CD4-positive, alpha-beta T cell treated with Interleukin-6 for 4 hours (primary cell): ENCODE measurements at regions not wholly inside any gene's neighbourhood (a gene's known extent, or its start where the extent isn't known, plus 50 kb on each side); places are given as distances from the start of the nearest gene placed in this dataset.

Experiments
- DNase-seq: peaks from one replicate; pipeline ENCODE4 v3.0.0-alpha.2; 2020; ENCODE audit warnings: mixed read lengths

GRCh38 chr12:115857160-115857920 is 420.2 kb downstream of the MED13L start:
- DNase-seq: no peak

- no peak for DNase-seq
Measured at GRCh38 chr12:115852054-115852453, 425.4 kb downstream of the MED13L start.

- no peak for DNase-seq
Measured at GRCh38 chr12:115850957-115851356, 426.5 kb downstream of the MED13L start.

GRCh38 chr12:115849262-115849943 is 428.1 kb downstream of the MED13L start:
- DNase-seq: no peak

GRCh38 chr12:115847398-115847797 is 430.1 kb downstream of the MED13L start:
- DNase-seq: no peak

GRCh38 chr12:115846516-115846915 is 431.0 kb downstream of the MED13L start:
- DNase-seq: no peak

- no peak for DNase-seq
Measured at GRCh38 chr12:115840159-115840558, 437.3 kb downstream of the MED13L start.

GRCh38 chr12:115838952-115839351 is 438.5 kb downstream of the MED13L start:
- no peak for DNase-seq

GRCh38 chr12:115837220-115837619 is 440.3 kb downstream of the MED13L start:
- DNase-seq: no peak

- DNase-seq: no peak
Measured at GRCh38 chr12:115835445-115835844, 442.0 kb downstream of the MED13L start.

- no peak for DNase-seq
Measured at GRCh38 chr12:115833704-115834103, 443.8 kb downstream of the MED13L start.

- DNase-seq: no peak
Measured at GRCh38 chr12:115830633-115831032, 446.9 kb downstream of the MED13L start.

GRCh38 chr12:115830070-115830469 is 447.4 kb downstream of the MED13L start:
- no peak for DNase-seq

- no peak for DNase-seq
Measured at GRCh38 chr12:115828168-115828567, 449.3 kb downstream of the MED13L start.

- no peak for DNase-seq
Measured at GRCh38 chr12:115824936-115825602, 452.4 kb downstream of the MED13L start.

GRCh38 chr12:115823635-115824034 is 453.9 kb downstream of the MED13L start:
- no peak for DNase-seq

- DNase-seq: no peak
Measured at GRCh38 chr12:115820656-115821055, 456.8 kb downstream of the MED13L start.

- no peak for DNase-seq
Measured at GRCh38 chr12:115818973-115819372, 458.5 kb downstream of the MED13L start.

GRCh38 chr12:115817389-115817788 is 460.1 kb downstream of the MED13L start:
- DNase-seq: no peak

GRCh38 chr12:115815924-115816323 is 461.6 kb downstream of the MED13L start:
- DNase-seq: no peak

- DNase-seq: no peak
Measured at GRCh38 chr12:115813256-115813655, 464.2 kb downstream of the MED13L start.

- no peak for DNase-seq
Measured at GRCh38 chr12:115811929-115812328, 465.6 kb downstream of the MED13L start.

- DNase-seq: no peak
Measured at GRCh38 chr12:115811045-115811444, 466.4 kb downstream of the MED13L start.
